ENCODE measurements at regions not wholly inside any gene's neighbourhood (a gene's known extent, or its start where the extent isn't known, plus 50 kb on each side); places are given as distances from the start of the nearest gene placed in this dataset.

GRCh38 chr12:30466093-30466585 lies 229.5 kb downstream of the IPO8 start:
- Histone ChIP-seq H3K4me3 (ENCODE audit: insufficient read depth, low read depth, low read length) (no peak overlapping the region), H3K27me3 (ENCODE audit: control insufficient read depth, insufficient read depth, low read length) (no peaks in the 10 kb centered on the region), H3K36me3 (replicated peaks; ENCODE audit: control insufficient read depth, insufficient read depth, low read length) (no peaks in the 10 kb centered on the region)
- no peak for DNase-seq

DNA sequence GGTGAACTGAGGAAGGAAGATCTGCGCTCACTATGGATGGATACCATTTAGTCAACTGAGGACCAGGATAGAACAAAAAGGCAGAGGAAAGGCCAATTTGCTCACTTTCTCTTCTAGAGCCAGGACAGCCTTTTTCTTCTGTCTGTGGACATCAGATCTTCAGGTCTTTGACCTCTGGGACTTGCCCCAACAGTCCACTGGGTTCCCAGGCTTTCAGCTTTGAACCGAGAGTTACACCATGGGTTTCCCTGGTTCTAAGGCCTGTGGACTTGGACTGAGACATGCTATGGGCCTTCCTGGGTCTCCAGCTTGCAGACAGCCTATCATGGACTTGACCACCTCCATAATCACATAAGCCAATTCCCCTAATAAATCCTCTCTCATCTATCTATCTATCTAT lies 232.0 kb downstream of the IPO8 start:
- no peak for DNase-seq
- Histone ChIP-seq H3K36me3 (replicated peaks; ENCODE audit: control insufficient read depth, insufficient read depth, low read length) (no peaks in the 10 kb centered on the region), H3K27me3 (ENCODE audit: control insufficient read depth, insufficient read depth, low read length) (no peaks in the 10 kb centered on the region), H3K4me3 (ENCODE audit: insufficient read depth, low read depth, low read length) (no peak overlapping the region)

DNA sequence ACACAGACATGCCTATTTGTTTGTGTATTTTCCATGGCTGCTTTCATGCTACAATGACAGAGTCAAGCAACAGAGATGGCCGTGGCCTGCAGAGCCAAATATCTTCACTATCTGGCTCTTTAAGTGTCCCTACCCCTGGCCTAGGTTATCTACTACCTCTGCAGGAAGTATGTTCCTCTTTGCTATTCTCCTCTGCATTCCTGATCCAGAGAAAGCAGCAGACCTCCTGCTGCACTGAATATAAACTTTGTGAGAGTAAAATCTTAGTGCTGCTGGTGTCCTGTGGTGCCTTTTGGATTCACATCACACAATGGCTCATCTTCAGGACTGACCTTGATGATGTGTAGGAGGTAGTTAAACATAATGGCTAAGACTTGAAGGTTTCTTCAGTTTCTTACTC lies 233.4 kb downstream of the IPO8 start:
- Histone ChIP-seq H3K27me3 (ENCODE audit: control insufficient read depth, insufficient read depth, low read length) (no peaks in the 10 kb centered on the region), H3K4me3 (ENCODE audit: insufficient read depth, low read depth, low read length) (no peak overlapping the region), H3K36me3 (replicated peaks; ENCODE audit: control insufficient read depth, insufficient read depth, low read length) (no peaks in the 10 kb centered on the region)
- DNase-seq = no peak

GRCh38 chr12:30461026-30461615 lies 234.5 kb downstream of the IPO8 start:
- H3K4me3 ChIP-seq (ENCODE audit: insufficient read depth, low read depth, low read length) = no peak overlapping the region
- DNase-seq = no peak
- no peaks in the 10 kb centered on the region for H3K27me3 ChIP-seq (ENCODE audit: control insufficient read depth, insufficient read depth, low read length)
- H3K36me3 ChIP-seq (replicated peaks; ENCODE audit: control insufficient read depth, insufficient read depth, low read length) = no peaks in the 10 kb centered on the region

- Histone ChIP-seq H3K27me3 (ENCODE audit: control insufficient read depth, insufficient read depth, low read length) (no peaks in the 10 kb centered on the region), H3K36me3 (replicated peaks; ENCODE audit: control insufficient read depth, insufficient read depth, low read length) (no peaks in the 10 kb centered on the region), H3K4me3 (ENCODE audit: insufficient read depth, low read depth, low read length) (no peak overlapping the region)
- DNase-seq = no peak
Measured at GRCh38 chr12:30458453-30458852, 237.2 kb downstream of the IPO8 start.

DNA sequence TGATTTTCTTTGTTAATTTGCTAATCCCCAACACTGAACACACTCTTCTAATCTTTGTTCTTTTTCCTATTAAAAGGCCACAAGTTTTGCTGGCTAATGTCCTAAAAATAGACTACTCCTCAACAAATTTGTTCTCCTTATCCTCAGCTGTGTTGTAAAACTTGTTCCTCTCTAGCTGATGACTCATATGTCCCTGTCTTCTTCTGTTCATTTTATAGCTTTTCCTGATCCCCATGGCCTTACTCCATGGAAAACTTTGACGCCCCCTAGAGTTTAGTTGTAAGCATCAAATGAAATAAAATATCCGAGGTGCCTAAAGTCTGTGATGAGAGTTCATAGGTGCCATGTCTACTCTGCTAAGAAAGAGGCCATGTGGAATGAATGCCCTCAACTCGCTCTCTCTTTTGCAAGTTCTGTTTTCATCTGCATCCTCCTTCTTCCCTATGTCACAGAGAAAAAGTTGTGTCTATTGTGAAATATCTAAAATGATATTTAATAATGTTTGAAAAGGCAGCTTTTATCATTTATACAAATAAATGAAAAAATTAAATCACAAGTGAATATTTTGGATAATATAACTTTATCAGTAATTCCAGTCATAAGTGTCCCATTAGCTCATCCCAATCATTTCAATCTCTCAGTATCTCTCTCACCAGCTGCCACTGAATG lies 237.9 kb downstream of the IPO8 start:
- Histone ChIP-seq H3K4me3 (ENCODE audit: insufficient read depth, low read depth, low read length) (no peak overlapping the region), H3K36me3 (replicated peaks; ENCODE audit: control insufficient read depth, insufficient read depth, low read length) (no peaks in the 10 kb centered on the region), H3K27me3 (ENCODE audit: control insufficient read depth, insufficient read depth, low read length) (no peaks in the 10 kb centered on the region)
- DNase-seq = peak; percentile 25

- Histone ChIP-seq H3K4me3 (ENCODE audit: insufficient read depth, low read depth, low read length) (no peak overlapping the region), H3K36me3 (replicated peaks; ENCODE audit: control insufficient read depth, insufficient read depth, low read length) (no peaks in the 10 kb centered on the region), H3K27me3 (ENCODE audit: control insufficient read depth, insufficient read depth, low read length) (no peaks in the 10 kb centered on the region)
- DNase-seq = no peak
Measured at GRCh38 chr12:30450872-30451271, 244.8 kb downstream of the IPO8 start.

DNA sequence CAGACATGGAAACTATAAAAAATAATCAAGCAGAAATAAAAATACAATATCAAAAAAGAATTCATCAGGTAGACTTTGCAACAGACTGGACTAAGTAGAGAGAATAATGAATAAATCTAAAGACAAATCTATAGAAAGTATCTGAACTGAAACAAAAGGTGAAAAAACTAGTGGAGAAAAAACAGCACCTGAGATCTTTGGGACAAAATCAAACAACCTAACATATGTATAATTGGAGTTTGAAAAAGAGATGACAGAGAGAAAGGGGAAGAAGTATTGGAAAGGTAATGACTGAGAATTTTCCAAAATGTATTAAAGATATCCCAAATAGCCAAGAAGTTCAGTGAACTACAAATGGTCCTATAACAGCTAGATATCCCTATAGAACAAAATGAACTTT lies 245.4 kb downstream of the IPO8 start:
- no peak for DNase-seq
- Histone ChIP-seq H3K27me3 (ENCODE audit: control insufficient read depth, insufficient read depth, low read length) (no peaks in the 10 kb centered on the region), H3K4me3 (ENCODE audit: insufficient read depth, low read depth, low read length) (no peak overlapping the region), H3K36me3 (replicated peaks; ENCODE audit: control insufficient read depth, insufficient read depth, low read length) (no peaks in the 10 kb centered on the region)

GRCh38 chr12:30448038-30448437 lies 247.6 kb downstream of the IPO8 start:
- H3K27me3 ChIP-seq (ENCODE audit: control insufficient read depth, insufficient read depth, low read length) = no peaks in the 10 kb centered on the region
- no peak for DNase-seq
- H3K4me3 ChIP-seq (ENCODE audit: insufficient read depth, low read depth, low read length) = no peak overlapping the region
- H3K36me3 ChIP-seq (replicated peaks; ENCODE audit: control insufficient read depth, insufficient read depth, low read length) = no peaks in the 10 kb centered on the region

DNA sequence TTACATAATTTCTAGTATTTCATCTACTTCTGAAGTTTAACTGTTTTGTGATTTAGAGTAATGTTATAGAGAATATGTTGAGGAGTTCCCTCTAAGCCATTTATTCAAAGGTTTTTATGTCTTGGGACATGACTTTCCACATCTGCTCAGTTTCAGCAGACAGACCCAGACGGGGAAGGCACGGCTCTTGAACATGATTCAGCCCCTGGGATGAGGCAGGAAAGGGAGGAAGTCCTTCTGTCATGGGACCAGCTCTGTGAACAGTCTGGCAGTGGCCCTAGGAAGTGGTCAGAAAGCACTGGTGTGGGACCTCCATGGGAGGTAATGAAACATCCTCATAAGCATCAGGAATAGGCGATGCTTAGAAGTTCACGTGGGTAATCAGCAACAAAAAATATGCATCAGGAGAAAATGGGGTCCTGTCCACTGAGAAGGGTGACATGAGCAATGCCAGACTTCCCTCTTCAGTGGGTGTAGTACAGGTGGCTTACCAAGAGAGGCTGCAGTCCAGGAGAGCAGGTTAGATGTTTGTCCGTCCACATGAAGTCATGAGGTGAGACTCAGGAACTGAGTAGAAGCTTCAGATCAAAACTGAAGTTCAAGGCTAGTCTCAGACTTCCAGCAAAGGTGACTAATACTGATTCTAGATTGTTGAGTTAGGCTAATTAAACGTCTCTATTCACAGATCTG lies 248.5 kb downstream of the IPO8 start:
- Histone ChIP-seq H3K4me3 (ENCODE audit: insufficient read depth, low read depth, low read length) (no peak overlapping the region), H3K36me3 (replicated peaks; ENCODE audit: control insufficient read depth, insufficient read depth, low read length) (no peaks in the 10 kb centered on the region)

DNA sequence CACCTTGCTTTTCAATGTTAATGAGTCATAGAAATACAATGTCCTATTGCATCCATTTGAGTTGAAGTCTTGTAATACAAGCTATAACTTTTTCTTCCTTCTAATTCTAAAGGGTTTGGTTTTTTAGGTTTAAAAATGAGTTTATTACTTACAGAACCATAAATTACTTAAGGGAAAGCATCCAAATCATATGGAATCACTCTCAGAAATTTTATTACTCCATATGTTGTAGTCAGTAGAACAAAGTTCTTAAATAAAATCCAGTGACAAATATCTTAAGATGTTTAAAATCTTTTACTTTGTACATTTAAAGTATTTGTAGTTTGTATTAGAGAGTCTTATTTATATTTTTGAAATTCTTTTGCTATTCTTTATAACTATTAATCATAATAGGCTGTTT lies 253.2 kb downstream of the IPO8 start:
- Histone ChIP-seq H3K4me3 (ENCODE audit: insufficient read depth, low read depth, low read length) (no peak overlapping the region), H3K27me3 (ENCODE audit: control insufficient read depth, insufficient read depth, low read length) (no peaks in the 10 kb centered on the region), H3K36me3 (replicated peaks; ENCODE audit: control insufficient read depth, insufficient read depth, low read length) (no peaks in the 10 kb centered on the region)
- DNase-seq = no peak

More for the DNA sequence above, 248.5 kb downstream of the IPO8 start:
- no peaks in the 10 kb centered on the region for H3K27me3 ChIP-seq (ENCODE audit: control insufficient read depth, insufficient read depth, low read length)
- DNase-seq = no peak

DNA sequence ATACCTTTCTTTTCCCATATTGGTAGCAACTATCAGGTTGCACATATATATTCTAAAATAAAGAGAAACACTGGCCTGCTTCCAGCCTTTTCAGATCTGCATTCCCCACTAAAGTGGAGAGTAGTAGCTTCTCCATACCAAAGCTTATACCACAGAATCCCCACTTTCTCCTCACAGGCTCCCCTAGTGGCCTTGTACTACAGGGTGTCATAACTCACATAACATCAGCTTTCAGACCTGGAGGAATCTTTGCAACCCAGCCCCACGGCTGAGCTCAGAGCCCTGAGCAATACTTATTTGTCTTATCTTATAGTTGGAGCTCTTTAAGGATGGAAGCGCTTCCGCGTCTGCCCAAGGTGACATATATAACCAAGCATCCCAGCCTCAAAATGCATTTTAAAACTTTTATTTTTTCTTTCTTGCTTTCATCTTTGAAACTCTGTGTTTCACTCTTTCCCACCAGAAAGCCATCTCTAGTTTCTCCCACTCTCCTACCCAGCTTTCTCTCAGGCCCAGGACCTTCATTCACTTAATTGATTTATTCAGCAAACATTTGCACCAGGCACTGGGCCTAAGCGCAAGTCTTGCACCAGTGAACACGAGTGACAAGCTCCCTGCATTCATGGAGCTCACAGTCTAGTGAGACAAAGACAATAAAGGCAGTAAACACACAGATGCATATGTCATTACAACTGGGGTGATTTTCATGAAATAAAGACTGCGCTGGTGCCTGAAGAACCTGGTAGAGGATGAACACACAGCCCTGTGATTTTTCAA lies 254.7 kb downstream of the IPO8 start:
- no peak overlapping the region for H3K4me3 ChIP-seq (ENCODE audit: insufficient read depth, low read depth, low read length)
- no peaks in the 10 kb centered on the region for H3K27me3 ChIP-seq (ENCODE audit: control insufficient read depth, insufficient read depth, low read length)
- DNase-seq = peak; percentile 45
- H3K36me3 ChIP-seq (replicated peaks; ENCODE audit: control insufficient read depth, insufficient read depth, low read length) = no peaks in the 10 kb centered on the region

GRCh38 chr12:30439201-30439600 lies 256.5 kb downstream of the IPO8 start:
- Histone ChIP-seq H3K36me3 (replicated peaks; ENCODE audit: control insufficient read depth, insufficient read depth, low read length) (no peaks in the 10 kb centered on the region), H3K27me3 (ENCODE audit: control insufficient read depth, insufficient read depth, low read length) (no peaks in the 10 kb centered on the region), H3K4me3 (ENCODE audit: insufficient read depth, low read depth, low read length) (no peak overlapping the region)
- DNase-seq = no peak

GRCh38 chr12:30438601-30439041 lies 257.0 kb downstream of the IPO8 start:
- H3K4me3 ChIP-seq (ENCODE audit: insufficient read depth, low read depth, low read length) = no peak overlapping the region
- H3K27me3 ChIP-seq (ENCODE audit: control insufficient read depth, insufficient read depth, low read length) = no peaks in the 10 kb centered on the region
- H3K36me3 ChIP-seq (replicated peaks; ENCODE audit: control insufficient read depth, insufficient read depth, low read length) = no peaks in the 10 kb centered on the region
- no peak for DNase-seq

Measured in H7 (cell line).